ENCODE measurements at regions not wholly inside any gene's neighbourhood (a gene's known extent, or its start where the extent isn't known, plus 50 kb on each side); places are given as distances from the start of the nearest gene placed in this dataset.

DNA sequence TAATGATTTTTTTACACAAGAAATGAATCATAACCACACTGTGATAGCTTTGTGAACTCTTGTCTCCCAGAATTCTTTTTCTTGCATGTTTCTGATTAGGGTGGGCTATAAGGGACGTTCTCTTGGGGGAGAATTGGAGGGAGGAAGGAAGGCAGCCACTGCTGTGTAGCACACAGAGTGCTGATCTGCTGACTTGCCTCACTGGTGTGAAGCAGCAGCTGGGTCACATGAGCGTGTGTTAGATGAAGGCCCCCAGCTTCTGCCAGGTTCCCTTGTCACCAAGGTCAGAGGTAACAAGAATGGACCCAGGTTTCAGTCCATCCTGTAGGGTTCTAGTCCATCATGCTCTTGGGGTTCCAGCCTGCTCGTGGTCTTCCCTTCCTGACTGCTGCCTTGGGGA lies 107.4 kb upstream of the GLI2 start:
- H3K27me3 Mint-ChIP-seq (ENCODE audit: low read depth, unreplicated experiment): peaks cover 46% of the 10 kb centered on the region
- no peak overlapping the region for H3K4me2 ChIP-seq (ENCODE audit: low read length)

DNA sequence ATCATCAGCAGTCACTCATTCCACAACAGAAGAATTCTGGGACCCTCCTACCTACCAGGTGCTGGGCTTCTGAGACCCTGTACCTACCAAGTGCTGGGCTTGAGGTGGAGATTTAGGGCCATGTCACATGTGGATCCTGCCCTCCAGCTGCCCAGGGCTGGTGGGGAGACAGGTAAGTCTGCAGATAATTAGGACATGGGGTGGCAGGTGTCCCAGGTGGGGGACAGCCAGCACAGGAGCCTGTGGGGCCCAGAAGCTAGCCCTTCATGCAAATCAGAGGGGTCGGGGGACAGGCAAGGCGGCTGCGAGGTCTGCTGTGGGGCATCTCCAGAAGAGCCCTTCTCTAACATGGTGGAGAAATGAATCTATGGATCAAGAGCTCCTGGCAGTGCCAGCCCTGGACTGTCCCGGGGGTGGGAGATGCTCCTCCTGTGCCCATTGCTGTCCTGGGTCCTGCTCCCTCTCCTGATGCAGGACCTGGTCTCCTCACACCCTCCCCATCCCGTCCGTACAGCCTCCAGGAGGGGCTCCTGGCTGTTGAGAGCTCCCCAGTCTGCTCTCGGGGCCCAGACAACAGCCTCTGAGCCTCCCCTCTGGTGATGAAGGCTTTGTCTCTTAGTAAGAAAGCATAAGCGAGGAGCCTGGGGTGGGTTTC lies 106.3 kb upstream of the GLI2 start:
- Histone ChIP-seq H4K20me1 (ENCODE audit: insufficient read depth, low read length) (no peaks in the 10 kb centered on the region), H3K36me3 (ENCODE audit: insufficient read depth, low read length) (no peaks in the 10 kb centered on the region), H3K4me2 (ENCODE audit: low read length) (no peak overlapping the region), H3K27me3 (ENCODE audit: insufficient read depth, low read length) (peaks cover 6% of the 10 kb centered on the region), H3K4me3 (ENCODE audit: insufficient read depth, low read depth, low read length) (no peak overlapping the region), H3K9me3 (ENCODE audit: insufficient read depth, low read depth, low read length) (peaks cover 11% of the 10 kb centered on the region), H3K4me1 (ENCODE audit: insufficient read depth, low read length) (no peaks in the 10 kb centered on the region), H3K9ac (ENCODE audit: low read length) (no peak overlapping the region), H3K27ac (ENCODE audit: low read depth, low read length) (no peak overlapping the region), H3K79me2 (ENCODE audit: insufficient read depth, low read length) (no peaks in the 10 kb centered on the region), H2AFZ (ENCODE audit: low read depth, low read length) (no peak overlapping the region)
- Mint-ChIP-seq H3K9me3 (ENCODE audit: unreplicated experiment) (peaks cover 3% of the 10 kb centered on the region), H3K27ac (ENCODE audit: unreplicated experiment) (no peak overlapping the region), H3K4me3 (ENCODE audit: unreplicated experiment) (no peak overlapping the region), H3K4me1 (ENCODE audit: low read depth, unreplicated experiment) (peaks cover 8% of the 10 kb centered on the region), H3K36me3 (ENCODE audit: low read depth, unreplicated experiment) (no peaks in the 10 kb centered on the region), H3K27me3 (ENCODE audit: low read depth, unreplicated experiment) (peaks cover 44% of the 10 kb centered on the region)
- FAIRE-seq (no peak), DNase-seq (ENCODE audit: low read depth) (no peak)
- TF ChIP-seq EZH2 (IDR thresholded peaks at IDR 0.05; ENCODE audit: insufficient read depth, low read length): no peak
- TF ChIP-seq, protein P1, sequence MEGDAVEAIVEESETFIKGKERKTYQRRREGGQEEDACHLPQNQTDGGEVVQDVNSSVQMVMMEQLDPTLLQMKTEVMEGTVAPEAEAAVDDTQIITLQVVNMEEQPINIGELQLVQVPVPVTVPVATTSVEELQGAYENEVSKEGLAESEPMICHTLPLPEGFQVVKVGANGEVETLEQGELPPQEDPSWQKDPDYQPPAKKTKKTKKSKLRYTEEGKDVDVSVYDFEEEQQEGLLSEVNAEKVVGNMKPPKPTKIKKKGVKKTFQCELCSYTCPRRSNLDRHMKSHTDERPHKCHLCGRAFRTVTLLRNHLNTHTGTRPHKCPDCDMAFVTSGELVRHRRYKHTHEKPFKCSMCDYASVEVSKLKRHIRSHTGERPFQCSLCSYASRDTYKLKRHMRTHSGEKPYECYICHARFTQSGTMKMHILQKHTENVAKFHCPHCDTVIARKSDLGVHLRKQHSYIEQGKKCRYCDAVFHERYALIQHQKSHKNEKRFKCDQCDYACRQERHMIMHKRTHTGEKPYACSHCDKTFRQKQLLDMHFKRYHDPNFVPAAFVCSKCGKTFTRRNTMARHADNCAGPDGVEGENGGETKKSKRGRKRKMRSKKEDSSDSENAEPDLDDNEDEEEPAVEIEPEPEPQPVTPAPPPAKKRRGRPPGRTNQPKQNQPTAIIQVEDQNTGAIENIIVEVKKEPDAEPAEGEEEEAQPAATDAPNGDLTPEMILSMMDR (IDR thresholded peaks at IDR 0.05; ENCODE audit: insufficient read depth, low read depth, low read length): no peak

More for the DNA sequence above, 107.4 kb upstream of the GLI2 start:
- no peaks in the 10 kb centered on the region for H4K20me1 ChIP-seq (ENCODE audit: insufficient read depth, low read length)
- Mint-ChIP-seq H3K27ac (ENCODE audit: unreplicated experiment) (no peak overlapping the region), H3K4me3 (ENCODE audit: unreplicated experiment) (no peak overlapping the region), H3K9me3 (ENCODE audit: unreplicated experiment) (peaks cover 3% of the 10 kb centered on the region), H3K36me3 (ENCODE audit: low read depth, unreplicated experiment) (no peaks in the 10 kb centered on the region), H3K4me1 (ENCODE audit: low read depth, unreplicated experiment) (peaks cover 8% of the 10 kb centered on the region)
- TF ChIP-seq, protein P1 (IDR thresholded peaks at IDR 0.05; ENCODE audit: insufficient read depth, low read depth, low read length): no peak
- no peak for TF ChIP-seq EZH2 (IDR thresholded peaks at IDR 0.05; ENCODE audit: insufficient read depth, low read length)
- H3K4me1 ChIP-seq (ENCODE audit: insufficient read depth, low read length): no peaks in the 10 kb centered on the region
- H3K36me3 ChIP-seq (ENCODE audit: insufficient read depth, low read length): no peaks in the 10 kb centered on the region
- no peak overlapping the region for H2AFZ ChIP-seq (ENCODE audit: low read depth, low read length)
- no peaks in the 10 kb centered on the region for H3K79me2 ChIP-seq (ENCODE audit: insufficient read depth, low read length)
- H3K9ac ChIP-seq (ENCODE audit: low read length): no peak overlapping the region
- FAIRE-seq (no peak), DNase-seq (ENCODE audit: low read depth) (no peak)
- peaks cover 6% of the 10 kb centered on the region for H3K27me3 ChIP-seq (ENCODE audit: insufficient read depth, low read length)
- H3K9me3 ChIP-seq (ENCODE audit: insufficient read depth, low read depth, low read length): peaks cover 11% of the 10 kb centered on the region
- no peak overlapping the region for H3K4me3 ChIP-seq (ENCODE audit: insufficient read depth, low read depth, low read length)
- H3K27ac ChIP-seq (ENCODE audit: low read depth, low read length): no peak overlapping the region

DNA sequence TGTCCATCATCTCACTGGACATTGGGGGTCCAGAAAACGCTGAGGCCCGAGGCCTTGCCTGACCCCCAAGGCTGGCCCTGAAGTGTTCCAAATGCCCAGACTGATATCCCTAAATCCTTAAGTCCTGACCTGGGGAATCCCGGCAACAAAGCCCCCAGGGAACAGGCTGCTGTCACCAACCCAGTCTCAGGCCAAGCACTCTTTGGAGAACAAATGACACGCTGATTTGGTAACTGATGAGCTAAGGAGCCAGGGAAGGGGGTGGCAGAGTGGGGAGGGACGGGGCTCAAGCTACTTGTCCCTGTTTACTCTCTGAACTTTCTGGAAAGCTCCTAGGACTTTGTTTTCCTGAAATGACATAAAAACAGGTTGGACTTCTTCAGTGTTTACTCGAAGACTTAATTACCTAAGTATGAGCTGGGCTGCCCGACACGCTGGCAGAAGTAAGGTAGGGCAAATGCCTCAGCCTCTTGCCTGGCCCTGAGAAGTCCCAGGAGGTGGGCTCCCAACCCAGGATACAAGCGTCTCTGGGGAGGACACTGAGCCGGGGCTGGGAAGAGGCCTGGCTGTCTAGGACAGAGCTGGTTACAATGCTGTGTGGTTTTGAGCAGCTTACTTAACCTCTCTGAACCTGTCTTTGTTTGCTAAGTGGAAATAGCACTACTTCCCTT lies 105.5 kb upstream of the GLI2 start:
- Histone ChIP-seq H3K36me3 (ENCODE audit: insufficient read depth, low read length) (no peaks in the 10 kb centered on the region), H3K9ac (ENCODE audit: low read length) (no peak overlapping the region), H2AFZ (ENCODE audit: low read depth, low read length) (no peak overlapping the region), H3K4me3 (ENCODE audit: insufficient read depth, low read depth, low read length) (no peak overlapping the region), H3K27me3 (ENCODE audit: insufficient read depth, low read length) (peaks cover 8% of the 10 kb centered on the region), H3K79me2 (ENCODE audit: insufficient read depth, low read length) (no peaks in the 10 kb centered on the region), H3K9me3 (ENCODE audit: insufficient read depth, low read depth, low read length) (peaks cover 11% of the 10 kb centered on the region), H4K20me1 (ENCODE audit: insufficient read depth, low read length) (no peaks in the 10 kb centered on the region), H3K27ac (ENCODE audit: low read depth, low read length) (no peak overlapping the region), H3K4me1 (ENCODE audit: insufficient read depth, low read length) (no peaks in the 10 kb centered on the region), H3K4me2 (ENCODE audit: low read length) (no peak overlapping the region)
- H3K4me1 Mint-ChIP-seq (ENCODE audit: low read depth, unreplicated experiment): peaks cover 6% of the 10 kb centered on the region
- peaks cover 5% of the 10 kb centered on the region for H3K9me3 Mint-ChIP-seq (ENCODE audit: unreplicated experiment)
- H3K27ac Mint-ChIP-seq (ENCODE audit: unreplicated experiment): no peak overlapping the region
- DNase-seq (ENCODE audit: low read depth): no peak
- H3K27me3 Mint-ChIP-seq (ENCODE audit: low read depth, unreplicated experiment): peaks cover 43% of the 10 kb centered on the region
- no peak overlapping the region for H3K4me3 Mint-ChIP-seq (ENCODE audit: unreplicated experiment)
- TF ChIP-seq, protein P1 (IDR thresholded peaks at IDR 0.05; ENCODE audit: insufficient read depth, low read depth, low read length): no peak
- TF ChIP-seq EZH2 (IDR thresholded peaks at IDR 0.05; ENCODE audit: insufficient read depth, low read length): no peak
- H3K36me3 Mint-ChIP-seq (ENCODE audit: low read depth, unreplicated experiment): peaks cover 3% of the 10 kb centered on the region
- FAIRE-seq: no peak

All from astrocyte (in vitro differentiated cells and primary cell).